DMS 273 (cell line): ENCODE measurements at regions not wholly inside any gene's neighbourhood (a gene's known extent, or its start where the extent isn't known, plus 50 kb on each side); places are given as distances from the start of the nearest gene placed in this dataset.

Experiments used
- DNase-seq: peaks from one replicate; lab custom pipeline; 2025; ENCODE audit not compliant: unreplicated experiment; lab: John Stamatoyannopoulos, UW

DNA sequence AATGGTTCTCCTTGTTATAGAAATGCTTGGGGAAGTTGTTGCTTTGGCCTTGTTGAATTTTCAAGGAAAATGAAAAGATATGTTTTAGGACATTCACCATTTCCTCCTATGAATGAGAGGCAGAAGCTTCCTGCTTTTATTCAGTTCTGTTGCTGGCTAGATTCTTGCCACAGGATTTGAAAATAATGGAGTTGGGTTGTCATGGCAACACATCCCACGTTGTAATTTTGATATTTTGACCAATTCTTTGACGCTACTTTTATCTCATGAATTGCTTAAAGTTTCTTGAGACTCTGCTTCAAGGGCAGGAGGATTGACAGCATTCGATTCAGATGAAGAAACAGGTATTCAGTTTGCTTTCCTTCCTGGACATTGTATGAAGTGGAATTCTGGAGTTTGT is 331.5 kb downstream of the PRDM2 start:
- no peak for DNase-seq

GRCh38 chr1:14034506-14034905 is 334.5 kb downstream of the PRDM2 start:
- DNase-seq = no peak

- no peak for DNase-seq
Measured at GRCh38 chr1:14037101-14037847, 337.3 kb downstream of the PRDM2 start.

DNA sequence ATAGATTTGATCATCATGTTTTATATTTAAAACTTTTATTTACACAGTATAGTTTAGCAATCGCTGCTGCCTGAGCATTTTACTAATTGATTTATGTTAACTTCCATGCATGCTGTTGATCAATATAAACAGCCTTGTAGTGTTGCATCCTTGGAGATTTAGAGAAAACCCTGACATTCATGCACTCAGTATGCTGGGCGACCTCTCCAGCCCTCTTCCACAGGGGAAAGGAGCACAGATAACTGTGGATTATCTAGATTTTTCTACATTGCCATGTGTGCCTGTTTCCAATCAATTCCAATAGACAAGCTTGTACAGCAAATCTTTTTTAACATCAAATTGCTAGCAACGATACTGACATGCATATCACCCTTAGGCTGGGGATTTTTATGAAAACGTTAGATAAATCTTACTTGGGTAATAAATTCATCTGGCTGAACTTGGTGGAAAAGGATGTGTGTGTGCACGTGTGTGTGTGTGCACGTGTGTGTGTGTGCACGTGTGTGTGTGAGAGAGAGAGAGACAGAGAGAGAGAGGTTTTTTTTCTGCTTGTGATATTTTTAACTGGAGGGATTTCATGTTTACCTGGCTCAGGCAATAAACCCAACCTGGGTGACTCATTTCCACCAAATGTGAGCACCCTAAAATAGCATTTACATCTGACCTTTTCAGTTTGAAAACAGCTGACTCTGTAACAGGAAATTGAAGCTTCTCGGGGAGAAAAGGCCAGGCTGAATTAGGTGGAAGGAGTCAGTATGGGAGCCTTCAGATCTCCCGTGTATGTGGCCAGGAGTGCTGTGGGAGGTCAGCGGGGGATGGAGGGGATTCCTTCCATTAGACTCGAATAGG is 339.8 kb downstream of the PRDM2 start:
- no peak for DNase-seq

DNA sequence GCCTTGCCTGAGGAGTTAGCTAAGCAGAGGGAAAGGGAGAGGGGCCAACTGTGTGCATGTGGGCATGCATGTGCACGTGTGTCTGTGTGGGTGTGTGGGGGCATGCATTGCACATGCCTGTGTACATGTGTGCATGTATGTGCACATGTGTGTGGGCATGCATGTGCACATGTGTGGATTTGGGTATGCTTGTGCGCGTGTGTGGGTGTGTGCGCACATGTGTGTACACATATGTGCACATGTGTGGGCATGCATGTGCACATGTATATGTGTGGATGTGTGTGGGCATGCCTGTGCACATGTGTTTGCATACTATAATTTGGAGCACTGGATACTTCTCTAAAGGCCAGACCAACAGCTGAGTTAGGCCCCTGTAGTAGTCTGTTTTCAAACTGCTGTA is 350.0 kb downstream of the PRDM2 start:
- DNase-seq = no peak

- no peak for DNase-seq
Measured at GRCh38 chr1:14055442-14056223, 355.6 kb downstream of the PRDM2 start.

- DNase-seq = no peak
Measured at GRCh38 chr1:14057640-14058039, 357.7 kb downstream of the PRDM2 start.

DNA sequence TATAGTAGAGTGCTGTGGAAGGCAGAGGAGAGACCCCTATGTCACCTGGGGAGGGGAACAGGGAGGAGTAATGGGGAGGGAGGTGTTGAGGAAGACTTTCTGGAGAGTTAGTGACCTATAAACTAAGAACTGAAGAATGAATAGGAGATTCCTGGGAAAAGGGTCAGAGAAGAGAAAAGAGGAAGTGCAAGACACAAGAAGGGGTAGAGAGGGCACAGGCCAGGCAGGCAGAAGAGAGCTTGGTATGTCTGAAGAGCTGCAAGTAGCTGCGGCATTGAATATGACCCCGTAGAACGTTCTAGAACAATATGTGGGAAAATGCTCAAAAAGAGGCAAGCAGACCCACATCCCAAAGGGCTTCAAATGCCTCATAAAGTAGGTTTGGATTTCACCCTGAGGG is 361.2 kb downstream of the PRDM2 start:
- no peak for DNase-seq

- no peak for DNase-seq
Measured at GRCh38 chr1:14061722-14062121, 361.7 kb downstream of the PRDM2 start.

DNA sequence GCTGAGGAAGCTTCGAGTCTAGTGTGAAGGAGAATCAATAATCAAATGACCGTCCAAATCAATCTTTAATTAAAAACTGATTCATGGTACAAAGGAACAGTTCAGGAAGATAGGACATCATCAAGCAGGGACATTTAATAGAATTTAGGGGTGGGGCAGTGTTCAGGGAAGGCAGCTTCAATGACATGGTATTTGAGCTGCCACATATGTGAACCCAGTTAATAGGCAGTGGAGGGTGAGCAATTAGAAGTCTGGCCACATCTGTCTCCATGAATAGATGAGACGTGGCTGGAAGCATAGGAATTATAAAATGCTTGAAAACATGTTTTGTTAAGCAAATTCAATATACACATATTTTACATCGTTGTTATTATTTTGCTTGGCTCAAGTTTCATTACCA is 362.7 kb downstream of the PRDM2 start:
- DNase-seq = peak; percentile 70

GRCh38 chr1:14064649-14065442 is 364.9 kb downstream of the PRDM2 start:
- DNase-seq = peak; percentile 22

DNA sequence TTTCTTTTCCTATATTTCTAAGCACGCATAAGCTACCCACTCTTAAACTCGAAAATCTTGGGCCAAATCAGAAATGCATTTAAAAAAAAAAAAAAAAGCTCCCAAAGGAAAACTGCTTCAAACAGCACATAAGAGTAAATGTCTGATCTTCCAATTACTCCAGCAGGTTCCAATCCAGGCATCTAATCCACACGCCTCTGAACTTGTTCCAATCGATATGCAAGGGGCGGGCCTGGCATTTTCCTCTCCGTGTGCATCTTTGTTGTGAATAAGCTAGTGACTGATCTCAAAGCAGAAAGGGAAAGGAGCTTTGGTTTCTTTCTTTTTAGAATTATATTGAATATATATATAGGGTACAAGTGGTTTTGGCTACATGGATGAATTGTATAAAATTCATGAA is 365.5 kb downstream of the PRDM2 start:
- DNase-seq = no peak

DNA sequence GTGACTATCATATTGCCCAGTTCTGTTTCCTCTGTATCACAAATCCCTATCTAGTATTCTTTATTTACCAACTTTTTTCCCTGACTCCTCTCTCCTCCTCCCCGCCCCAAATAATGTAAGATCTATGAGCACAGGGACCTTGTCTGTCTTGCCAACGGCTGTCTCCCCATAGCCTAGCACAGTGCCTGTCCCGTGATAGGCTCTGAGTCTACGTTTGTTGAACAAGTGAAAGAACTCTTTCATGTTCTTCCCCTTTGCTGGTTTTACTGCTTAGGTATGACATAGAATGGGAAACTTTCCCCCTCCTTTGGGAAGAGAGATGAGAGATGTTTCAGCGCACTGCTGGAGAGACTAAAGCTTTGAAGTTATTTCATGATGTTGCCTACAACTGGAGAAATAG is 367.0 kb downstream of the PRDM2 start:
- no peak for DNase-seq

- DNase-seq = no peak
Measured at GRCh38 chr1:14067711-14068110, 367.7 kb downstream of the PRDM2 start.

- DNase-seq = no peak
Measured at GRCh38 chr1:14071581-14071980, 371.6 kb downstream of the PRDM2 start.

DNA sequence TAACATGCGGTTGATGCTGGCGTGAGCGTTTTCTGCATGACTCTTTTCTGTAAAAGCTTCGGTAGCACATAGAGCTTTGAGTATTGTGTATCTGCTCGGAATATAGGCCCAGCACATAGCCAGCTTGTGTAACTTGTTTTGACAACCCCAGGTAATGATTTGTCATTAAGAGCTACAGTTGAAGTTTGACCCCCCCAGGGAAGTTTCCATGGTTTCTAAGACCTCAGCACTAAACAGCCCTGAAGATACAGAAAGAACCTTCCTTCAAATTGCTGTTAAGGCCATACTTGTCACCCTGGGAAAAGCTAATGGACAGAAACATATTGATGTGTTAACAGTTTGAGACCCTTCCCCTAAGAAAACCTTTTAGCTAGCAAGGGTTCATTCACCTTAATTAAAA is 380.7 kb downstream of the PRDM2 start:
- DNase-seq = no peak

GRCh38 chr1:14082331-14082730 is 382.3 kb downstream of the PRDM2 start:
- DNase-seq = no peak

DNA sequence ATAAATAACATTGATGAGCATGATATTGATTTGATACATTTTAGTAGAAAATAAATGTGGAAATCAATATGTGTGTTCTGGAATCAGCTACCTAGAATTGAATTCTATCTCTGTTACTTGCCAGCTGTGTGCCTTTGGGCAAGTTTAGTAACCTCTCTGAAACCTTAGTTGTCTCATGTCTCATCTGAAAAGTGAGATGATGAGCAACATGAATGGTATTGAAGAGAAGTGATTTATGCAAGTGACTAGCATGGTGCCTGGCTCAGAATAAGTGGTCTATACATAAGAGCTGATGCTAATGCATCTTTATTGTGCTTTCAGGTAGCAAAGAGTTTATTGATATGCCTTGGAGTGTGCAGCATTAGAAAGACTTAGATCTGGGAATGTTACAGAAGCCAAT is 383.3 kb downstream of the PRDM2 start:
- no peak for DNase-seq

- DNase-seq = peak; percentile 81
Measured at GRCh38 chr1:14083706-14084105, 383.7 kb downstream of the PRDM2 start.

DNA sequence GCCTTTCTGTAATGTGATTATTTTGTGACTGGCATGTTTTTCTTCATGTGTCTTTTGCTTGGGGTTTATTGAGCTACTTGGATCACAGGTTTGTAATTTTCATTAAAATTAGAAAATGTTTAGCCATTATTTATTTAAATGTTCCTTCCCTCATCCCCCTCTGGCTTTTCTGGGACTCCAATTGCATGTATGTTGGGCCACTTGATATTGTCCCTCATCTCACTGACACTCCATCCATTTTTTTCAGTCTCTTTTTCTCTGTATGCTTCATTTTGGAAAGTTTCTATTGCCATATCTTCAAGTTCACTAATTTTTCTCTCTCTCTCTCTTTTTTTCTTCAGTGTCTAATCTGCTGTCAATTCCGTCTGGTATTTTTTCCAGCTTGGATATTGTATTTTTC is 390.1 kb downstream of the PRDM2 start:
- peak; percentile 29 for DNase-seq

DNA sequence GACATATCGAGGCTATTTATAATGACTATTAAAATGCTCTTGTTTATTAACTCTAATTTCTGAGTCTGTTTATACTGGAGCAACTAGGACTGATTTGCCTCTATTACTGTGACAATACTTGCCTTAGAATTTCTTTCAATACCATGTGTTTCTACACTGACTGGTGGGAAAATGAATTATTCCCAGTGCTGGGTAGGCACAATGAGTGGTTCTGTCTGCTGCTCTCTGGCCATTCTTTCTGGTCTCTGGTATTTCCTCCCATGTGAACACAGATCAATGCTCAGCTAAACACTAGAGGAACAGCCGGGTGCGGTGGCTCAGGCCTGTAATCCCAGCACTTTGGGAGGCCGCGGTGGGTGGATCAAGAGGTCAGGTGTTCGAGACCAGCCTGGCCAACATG is 390.5 kb downstream of the PRDM2 start:
- no peak for DNase-seq
